ENCODE measurements at regions not wholly inside any gene's neighbourhood (a gene's known extent, or its start where the extent isn't known, plus 50 kb on each side); places are given as distances from the start of the nearest gene placed in this dataset.

- H3K4me3 Mint-ChIP-seq, result no peak overlapping the region
- H3K4me1 Mint-ChIP-seq, result no peaks in the 10 kb centered on the region
- no peak for TF ChIP-seq CTCF (IDR thresholded peaks at IDR 0.05)
- no peak for DNase-seq
- H3K36me3 Mint-ChIP-seq (ENCODE audit: low read depth), result peaks cover 14% of the 10 kb centered on the region
- peaks cover 45% of the 10 kb centered on the region for H3K9me3 Mint-ChIP-seq
- H3K27ac Mint-ChIP-seq, result no peak overlapping the region
- H3K27me3 Mint-ChIP-seq (ENCODE audit: low read depth, poor library complexity), result peaks cover 5% of the 10 kb centered on the region
Observed at GRCh38 chr17:54745862-54746261, 154.8 kb upstream of the TOM1L1 start.

GRCh38 chr17:54749157-54749556 lies 151.5 kb upstream of the TOM1L1 start:
- Mint-ChIP-seq H3K4me1 (no peaks in the 10 kb centered on the region), H3K27me3 (ENCODE audit: low read depth, poor library complexity) (no peaks in the 10 kb centered on the region), H3K27ac (no peak overlapping the region), H3K4me3 (no peak overlapping the region), H3K36me3 (ENCODE audit: low read depth) (peaks cover 14% of the 10 kb centered on the region), H3K9me3 (peaks cover 38% of the 10 kb centered on the region)
- DNase-seq, result no peak
- no peak for TF ChIP-seq CTCF (IDR thresholded peaks at IDR 0.05)

GRCh38 chr17:54754560-54754959 lies 146.1 kb upstream of the TOM1L1 start:
- no peak for DNase-seq
- Mint-ChIP-seq H3K27ac (no peak overlapping the region), H3K36me3 (ENCODE audit: low read depth) (no peaks in the 10 kb centered on the region), H3K9me3 (no peaks in the 10 kb centered on the region), H3K27me3 (ENCODE audit: low read depth, poor library complexity) (no peaks in the 10 kb centered on the region), H3K4me1 (peaks cover 2% of the 10 kb centered on the region), H3K4me3 (no peak overlapping the region)
- TF ChIP-seq CTCF (IDR thresholded peaks at IDR 0.05), result peak; percentile 27

- Mint-ChIP-seq H3K36me3 (ENCODE audit: low read depth) (no peaks in the 10 kb centered on the region), H3K4me1 (peaks cover 5% of the 10 kb centered on the region), H3K4me3 (no peak overlapping the region), H3K27me3 (ENCODE audit: low read depth, poor library complexity) (no peaks in the 10 kb centered on the region), H3K9me3 (no peaks in the 10 kb centered on the region), H3K27ac (no peak overlapping the region)
- no peak for TF ChIP-seq CTCF (IDR thresholded peaks at IDR 0.05)
- no peak for DNase-seq
Observed at GRCh38 chr17:54760836-54761235, 139.8 kb upstream of the TOM1L1 start.

GRCh38 chr17:54770836-54771235 lies 129.8 kb upstream of the TOM1L1 start:
- no peak for DNase-seq
- H3K27me3 Mint-ChIP-seq (ENCODE audit: low read depth, poor library complexity), result peaks cover 9% of the 10 kb centered on the region
- peaks cover 11% of the 10 kb centered on the region for H3K9me3 Mint-ChIP-seq
- H3K27ac Mint-ChIP-seq, result peak overlapping the region; percentile 61
- TF ChIP-seq CTCF (IDR thresholded peaks at IDR 0.05), result no peak
- no peak overlapping the region for H3K4me3 Mint-ChIP-seq
- H3K36me3 Mint-ChIP-seq (ENCODE audit: low read depth), result no peaks in the 10 kb centered on the region
- peaks cover 58% of the 10 kb centered on the region for H3K4me1 Mint-ChIP-seq

- Mint-ChIP-seq H3K36me3 (ENCODE audit: low read depth) (no peaks in the 10 kb centered on the region), H3K9me3 (peaks cover 11% of the 10 kb centered on the region), H3K4me3 (peak overlapping the region; percentile 20), H3K27me3 (ENCODE audit: low read depth, poor library complexity) (peaks cover 9% of the 10 kb centered on the region), H3K27ac (no peak overlapping the region), H3K4me1 (peaks cover 59% of the 10 kb centered on the region)
- no peak for DNase-seq
- TF ChIP-seq CTCF (IDR thresholded peaks at IDR 0.05), result no peak
Observed at GRCh38 chr17:54771409-54771915, 129.2 kb upstream of the TOM1L1 start.
